HG03039 (cell line): ENCODE measurements at regions not wholly inside any gene's neighbourhood (a gene's known extent, or its start where the extent isn't known, plus 50 kb on each side); places are given as distances from the start of the nearest gene placed in this dataset.
"Not testable (repeated sequence)": the region's sequence is repeated elsewhere in the genome, so short reads cannot be mapped to it uniquely, and the experiment has no call there.

Source experiments
- ATAC-seq: cut with Tn5 transposase; IDR thresholded peaks from one replicate; pipeline ENCODE4 v1.9.1; 2021; ENCODE audit warnings: mild to moderate bottlenecking, moderate library complexity; ENCODE audit not compliant: unreplicated experiment

GRCh38 chr5:135161221-135161620 lies 127.2 kb upstream of the PITX1 start:
- ATAC-seq: no peak

- no peak for ATAC-seq
Measured at GRCh38 chr5:135160036-135160675, 126.1 kb upstream of the PITX1 start.

DNA sequence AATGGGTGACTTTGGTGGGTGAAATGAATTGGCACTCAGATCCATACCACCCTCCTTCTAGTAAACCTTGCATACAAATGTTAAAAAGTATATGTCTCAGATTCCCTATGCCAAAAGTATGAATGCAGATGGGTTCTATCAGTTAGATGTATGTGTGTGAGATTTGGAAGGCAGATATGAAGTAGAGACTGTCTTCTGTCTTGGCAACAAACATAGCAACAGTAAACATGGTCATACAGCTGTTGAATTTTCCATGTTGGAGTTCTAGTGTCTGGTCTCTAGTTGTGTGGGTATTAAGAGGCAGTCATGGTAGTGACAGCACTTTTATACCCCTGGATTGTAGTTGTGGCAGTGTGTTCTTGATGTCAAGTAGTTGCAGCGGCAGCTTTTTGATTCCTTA lies 125.6 kb upstream of the PITX1 start:
- no peak for ATAC-seq

DNA sequence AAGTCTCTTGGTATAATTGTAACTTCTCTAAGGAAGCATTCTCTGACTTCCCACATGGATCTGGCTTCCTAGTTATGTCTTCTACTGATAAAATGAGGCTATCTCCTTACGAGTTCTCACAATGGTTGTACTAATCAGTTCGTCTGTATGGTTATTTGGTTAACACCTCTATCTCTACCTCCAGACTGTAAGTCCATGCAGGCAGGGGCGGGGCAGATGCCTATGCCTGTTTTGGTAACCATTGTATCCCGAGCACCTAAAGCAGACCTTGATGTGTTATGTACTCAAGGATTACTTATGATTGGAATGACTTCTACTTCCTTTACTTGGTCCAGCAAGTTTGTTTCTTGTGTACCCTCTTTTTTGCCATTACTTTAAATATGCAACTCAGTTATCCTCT lies 125.0 kb upstream of the PITX1 start:
- no peak for ATAC-seq

- no peak for ATAC-seq
Measured at GRCh38 chr5:135158314-135158697, 124.3 kb upstream of the PITX1 start.

DNA sequence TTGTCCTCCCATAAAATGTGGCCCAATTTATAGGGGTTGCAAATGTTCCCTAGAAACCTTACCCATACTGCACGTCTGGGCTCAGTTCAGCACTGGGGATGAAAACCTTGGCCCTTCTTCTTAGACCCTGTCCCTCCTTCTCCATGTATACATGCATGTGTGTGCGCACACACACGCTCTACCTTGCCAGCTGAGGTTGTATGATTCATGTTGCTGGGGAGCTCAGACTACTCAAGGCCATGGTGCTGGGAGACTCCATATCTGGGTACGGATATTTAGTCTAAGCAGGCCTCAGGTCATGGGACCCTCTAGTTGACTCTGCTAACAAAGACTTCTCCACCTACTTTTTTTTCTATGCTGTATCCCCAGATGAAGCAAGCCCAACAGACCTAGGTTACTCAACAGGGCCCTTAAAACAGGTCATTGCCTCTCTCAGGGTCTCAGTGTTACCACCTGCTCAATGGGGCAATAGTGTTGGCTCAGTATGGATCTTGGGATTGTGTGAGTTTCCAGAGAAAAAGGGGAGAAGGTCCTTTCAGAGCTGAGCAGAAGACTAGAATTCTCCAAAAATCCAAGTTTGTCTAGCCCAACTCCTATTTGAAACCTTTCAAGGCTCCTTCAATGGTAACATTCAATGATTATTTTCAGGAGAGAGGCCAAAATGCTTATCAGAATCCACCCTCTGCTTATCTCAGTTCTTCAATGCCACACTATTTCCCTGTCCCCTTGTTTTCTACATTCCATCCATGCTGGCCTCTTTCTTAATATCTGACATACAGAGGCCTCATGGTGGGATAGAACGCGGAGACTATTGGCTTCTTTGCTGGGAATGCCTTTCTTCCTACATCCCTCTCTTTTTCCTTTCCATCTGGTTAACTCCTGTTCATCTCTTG lies 123.6 kb upstream of the PITX1 start:
- ATAC-seq: no peak

DNA sequence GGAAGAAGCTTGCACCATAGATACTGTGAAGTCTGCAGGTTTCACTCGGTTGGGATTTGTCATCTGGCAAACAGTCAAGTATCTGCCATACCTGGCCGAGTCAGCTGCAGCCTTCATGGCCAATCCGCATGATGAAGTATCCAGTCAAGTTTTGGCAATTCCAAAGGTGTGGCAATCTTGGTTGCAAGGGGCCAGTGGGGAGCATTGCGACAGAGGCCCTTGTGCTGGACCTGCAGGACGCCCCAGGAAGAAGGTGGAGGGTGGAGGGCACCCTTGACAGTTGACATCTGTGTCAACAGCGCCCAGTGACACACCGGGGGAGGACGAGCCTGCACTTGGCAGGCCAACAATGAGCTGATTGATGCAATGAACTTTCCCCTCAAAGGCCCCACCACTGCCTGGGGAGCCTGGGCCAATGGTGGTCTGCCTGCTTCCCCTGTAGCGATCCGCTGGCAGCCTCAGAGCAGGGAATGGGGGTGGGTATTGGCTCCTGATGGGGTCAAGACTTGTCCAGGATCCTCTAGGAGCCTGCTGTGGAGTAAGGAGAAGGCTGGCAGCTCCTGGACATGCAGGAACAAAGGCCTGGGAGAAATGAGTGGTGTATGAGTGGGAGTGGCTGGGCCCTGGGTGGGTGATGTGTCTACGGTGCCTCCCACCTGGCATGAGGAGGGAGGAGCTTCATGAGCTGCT lies 122.8 kb upstream of the PITX1 start:
- no peak for ATAC-seq

DNA sequence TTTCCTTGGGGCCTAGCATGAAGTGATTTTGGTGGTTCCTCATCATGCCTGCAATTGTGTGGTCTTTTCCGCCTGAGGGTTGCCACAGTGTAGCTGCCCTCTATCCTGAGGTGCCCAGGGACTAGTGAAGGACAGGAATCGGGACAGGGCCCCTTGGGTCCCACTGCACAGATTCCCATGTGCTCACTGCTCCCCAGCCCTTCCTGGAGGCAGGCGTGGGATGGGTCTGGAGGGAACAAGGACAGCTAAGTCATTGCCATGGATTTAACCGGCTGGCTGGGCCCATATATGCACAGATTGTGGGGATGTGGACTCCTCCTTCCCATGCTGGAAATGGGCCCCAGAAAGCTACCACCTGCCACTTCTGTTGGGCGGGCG lies 122.3 kb upstream of the PITX1 start:
- ATAC-seq: no peak

DNA sequence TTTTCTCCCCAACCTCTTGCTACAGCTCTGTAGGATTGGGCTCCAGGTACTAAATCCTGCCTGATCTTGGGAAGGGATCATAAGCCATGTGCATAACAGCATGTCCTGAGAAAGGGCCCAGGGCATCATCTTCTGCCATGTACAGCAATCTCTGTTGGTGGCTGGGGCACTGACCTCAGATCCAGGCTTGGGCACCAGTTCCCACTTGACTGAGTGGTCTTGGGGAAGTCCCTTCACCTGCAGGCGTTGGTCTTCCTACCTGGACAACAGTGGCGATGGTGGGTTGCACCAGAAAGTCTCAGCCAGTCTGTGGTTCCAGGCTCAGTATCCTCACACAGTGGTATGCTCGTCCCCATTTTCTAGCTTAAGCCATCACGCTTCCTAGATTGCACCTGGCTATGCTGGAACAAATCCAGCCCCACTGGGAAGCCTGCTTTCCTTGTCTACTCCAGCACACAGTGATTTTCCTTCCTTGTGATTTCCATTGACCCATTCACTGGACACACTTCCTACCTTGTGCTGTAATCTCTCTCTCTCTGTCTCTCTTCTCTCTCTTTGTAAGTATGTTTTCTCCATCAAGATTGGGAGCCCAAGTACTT lies 121.7 kb upstream of the PITX1 start:
- ATAC-seq: no peak

DNA sequence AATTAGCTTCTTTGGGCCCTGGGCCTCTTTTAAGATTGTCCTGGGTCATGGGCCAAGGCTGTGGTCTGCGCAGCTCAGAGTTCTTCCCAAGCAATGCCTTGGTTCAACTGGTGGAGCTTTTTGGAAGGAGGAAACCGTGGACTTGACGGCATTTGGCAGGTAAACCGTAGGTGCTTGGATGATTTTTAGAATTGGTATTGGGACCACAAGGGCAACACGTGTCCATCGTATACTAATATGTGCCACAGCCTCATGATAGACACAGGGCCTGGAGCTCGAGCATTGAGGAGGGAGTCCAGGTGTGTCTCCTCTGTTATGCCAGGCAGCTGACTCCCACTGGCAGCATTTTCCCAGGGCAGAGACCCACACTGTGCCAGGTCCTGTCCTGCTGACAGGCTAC lies 120.9 kb upstream of the PITX1 start:
- no peak for ATAC-seq

- no peak for ATAC-seq
Measured at GRCh38 chr5:135154197-135154596, 120.2 kb upstream of the PITX1 start.

- ATAC-seq: no peak
Measured at GRCh38 chr5:135153661-135154060, 119.6 kb upstream of the PITX1 start.

DNA sequence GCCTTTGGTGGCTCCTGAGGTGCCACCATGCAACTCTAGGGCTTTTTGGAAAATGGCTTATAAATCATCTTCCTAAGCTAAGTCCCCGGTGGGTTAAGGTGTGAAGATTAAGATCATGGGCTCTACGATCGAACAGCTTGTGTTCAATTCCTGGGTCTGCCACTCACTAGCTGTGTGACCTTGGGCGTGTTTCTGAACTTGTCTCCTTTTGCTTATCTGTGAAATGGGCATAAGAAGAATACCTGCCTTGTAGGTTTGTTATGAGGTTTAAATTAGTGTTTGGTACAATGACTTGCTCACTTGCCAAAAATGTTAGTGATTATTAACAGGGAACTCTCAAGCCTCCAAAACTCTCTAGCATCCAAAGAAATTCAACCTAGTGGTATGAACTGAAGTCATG lies 119.2 kb upstream of the PITX1 start:
- no peak for ATAC-seq

GRCh38 chr5:135151660-135152059 lies 117.6 kb upstream of the PITX1 start:
- not testable (repeated sequence) for ATAC-seq

GRCh38 chr5:135151256-135151655 lies 117.2 kb upstream of the PITX1 start:
- no peak for ATAC-seq

- ATAC-seq: no peak
Measured at GRCh38 chr5:135150767-135151166, 116.7 kb upstream of the PITX1 start.

DNA sequence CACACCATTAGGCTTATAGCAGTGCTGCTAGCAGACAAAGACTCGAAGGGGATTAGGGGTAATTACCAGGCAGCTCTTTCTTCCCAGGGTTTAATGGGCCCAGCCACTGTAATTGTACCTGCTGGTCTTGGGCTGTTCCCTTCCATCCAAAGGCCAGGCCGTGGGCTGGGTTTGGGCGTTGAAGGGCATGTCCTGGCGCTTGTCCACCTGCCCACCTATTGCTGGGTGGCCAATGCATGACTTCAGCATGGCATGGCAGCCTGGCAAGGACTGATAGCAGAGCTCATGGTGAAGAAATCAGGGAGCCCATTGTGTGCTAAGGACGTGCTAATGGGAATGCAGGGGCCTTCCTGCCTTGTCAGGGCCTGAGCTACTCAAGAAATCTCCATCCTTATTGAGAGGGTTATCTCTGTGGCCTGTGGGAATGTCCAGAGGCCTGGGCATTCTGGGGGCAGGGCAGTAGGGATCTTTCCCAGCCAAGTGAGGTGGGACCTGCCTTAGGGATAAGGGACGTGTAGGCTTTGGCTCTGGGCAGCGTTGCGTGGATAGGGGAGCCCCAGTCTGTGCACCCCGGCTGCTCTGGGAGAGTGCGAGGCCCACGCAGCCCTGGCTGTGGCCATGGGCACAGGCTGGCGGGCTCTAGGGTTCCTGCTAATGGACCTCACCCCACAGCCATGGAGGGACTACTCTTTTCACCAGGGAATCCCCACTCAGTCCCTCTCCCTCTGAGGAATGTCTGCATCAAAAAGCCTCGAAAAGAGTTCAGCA lies 116.1 kb upstream of the PITX1 start:
- no peak for ATAC-seq

GRCh38 chr5:135149229-135149955 lies 115.4 kb upstream of the PITX1 start:
- no peak for ATAC-seq

- ATAC-seq: no peak
Measured at GRCh38 chr5:135147294-135148090, 113.5 kb upstream of the PITX1 start.
